TTC549 (cell line): ENCODE measurements at regions not wholly inside any gene's neighbourhood (a gene's known extent, or its start where the extent isn't known, plus 50 kb on each side); places are given as distances from the start of the nearest gene placed in this dataset.
"Not testable (repeated sequence)": the region's sequence is repeated elsewhere in the genome, so short reads cannot be mapped to it uniquely, and the experiment has no call there.

Experiments used
- FAIRE-seq: peaks from 2 replicates; lab custom pipeline; 2012; peaks lifted over from hg19 to GRCh38; lab: Jason Lieb, UNC

DNA sequence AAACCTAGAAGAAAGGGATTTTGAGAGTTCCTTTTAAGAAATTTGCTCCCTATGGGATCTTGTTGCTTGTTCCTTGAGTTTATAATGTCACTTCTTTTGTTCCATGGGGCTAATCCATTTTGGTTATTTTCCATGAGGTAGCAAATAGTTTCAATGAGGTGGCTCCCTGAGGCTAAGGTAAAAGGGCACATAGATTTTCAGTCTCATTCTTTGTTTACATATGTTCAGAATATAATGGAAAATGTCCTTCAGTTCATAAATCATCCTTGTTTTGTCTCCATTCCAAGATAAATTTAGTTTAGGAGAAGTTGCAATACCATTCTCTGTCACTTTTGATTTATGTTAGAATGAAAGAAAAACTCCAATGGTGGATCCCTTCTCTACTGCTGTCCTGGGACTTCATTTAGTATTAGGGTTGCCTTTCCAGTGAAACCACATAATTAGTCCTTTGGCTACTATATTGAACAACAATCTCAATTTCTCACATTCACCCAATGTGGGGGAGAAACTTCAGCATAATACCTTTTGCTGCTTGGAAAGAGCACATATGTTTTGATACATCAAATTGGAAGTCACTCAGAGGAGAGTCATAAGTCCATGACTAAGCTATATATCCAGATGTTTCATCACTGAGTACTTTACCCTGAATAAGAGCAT is 80.9 kb upstream of the ADAMTS5 start:
- no peak for FAIRE-seq

DNA sequence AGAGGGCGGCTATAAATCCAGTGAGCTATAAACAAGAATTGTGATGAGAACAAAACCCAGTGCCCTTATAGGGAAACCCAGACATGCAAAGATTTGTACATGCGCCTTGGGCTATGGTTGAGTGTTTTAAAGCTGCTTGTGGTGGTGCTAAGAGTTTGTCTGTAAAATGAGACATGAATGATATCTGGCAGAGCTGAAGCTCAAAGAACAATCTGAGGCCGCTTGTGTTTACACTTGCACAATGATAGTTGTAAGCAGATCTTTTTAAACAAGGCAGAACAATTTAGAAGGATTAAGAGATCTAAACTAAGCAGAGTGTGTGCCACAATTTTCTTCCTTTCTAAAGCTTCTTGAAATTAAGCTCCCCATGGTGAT is 80.4 kb upstream of the ADAMTS5 start:
- no peak for FAIRE-seq

DNA sequence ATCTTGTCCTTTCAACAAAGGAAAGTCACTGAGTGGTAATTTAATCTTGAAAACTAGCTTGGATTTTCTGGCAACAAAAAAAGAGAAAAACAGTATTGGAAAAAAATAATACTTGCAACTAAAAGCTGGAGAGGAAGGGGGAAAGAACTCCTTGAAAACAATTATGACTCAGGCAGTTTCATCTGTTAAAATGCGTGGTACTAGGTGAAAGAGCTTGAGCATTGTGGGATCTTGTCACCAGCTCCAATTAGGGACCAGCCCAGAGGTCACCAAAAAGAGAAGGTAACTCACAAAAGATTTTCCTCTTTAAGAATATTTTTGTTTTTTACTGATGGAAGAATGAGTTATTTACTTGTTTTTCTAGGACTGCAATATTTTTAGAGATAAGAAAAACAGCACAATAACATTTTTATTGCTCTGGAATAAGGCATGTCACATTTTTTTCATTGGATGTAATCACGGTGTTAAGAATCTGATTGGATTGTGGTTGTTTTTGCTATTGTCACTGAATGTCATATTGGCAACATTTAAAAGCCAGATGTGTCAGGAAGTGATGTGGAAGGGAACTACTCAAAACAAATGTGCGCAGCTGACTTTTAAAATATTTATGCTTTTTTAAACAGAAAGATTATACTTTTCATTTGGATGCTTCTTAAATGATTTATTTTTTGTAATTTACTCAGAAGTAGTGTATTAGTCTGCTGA is 78.5 kb upstream of the ADAMTS5 start:
- no peak for FAIRE-seq

DNA sequence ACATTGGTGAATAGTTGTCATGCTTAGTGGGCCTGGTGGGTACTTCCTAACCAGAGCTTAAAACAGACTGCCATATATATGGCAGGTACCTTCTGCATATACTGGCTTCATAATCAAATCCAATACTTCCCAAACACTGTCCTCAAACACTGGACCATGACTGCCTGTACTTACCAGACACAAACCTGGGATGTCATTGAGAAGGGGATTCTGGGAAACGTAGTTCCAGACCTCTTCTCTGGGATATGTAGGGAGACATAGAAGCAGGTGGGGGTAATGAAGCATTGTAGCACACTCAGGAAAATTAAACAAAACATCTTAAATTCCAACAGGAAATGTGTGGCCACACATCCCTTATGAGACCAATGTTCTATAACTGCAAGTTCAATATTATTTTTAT is 76.5 kb upstream of the ADAMTS5 start:
- no peak for FAIRE-seq

DNA sequence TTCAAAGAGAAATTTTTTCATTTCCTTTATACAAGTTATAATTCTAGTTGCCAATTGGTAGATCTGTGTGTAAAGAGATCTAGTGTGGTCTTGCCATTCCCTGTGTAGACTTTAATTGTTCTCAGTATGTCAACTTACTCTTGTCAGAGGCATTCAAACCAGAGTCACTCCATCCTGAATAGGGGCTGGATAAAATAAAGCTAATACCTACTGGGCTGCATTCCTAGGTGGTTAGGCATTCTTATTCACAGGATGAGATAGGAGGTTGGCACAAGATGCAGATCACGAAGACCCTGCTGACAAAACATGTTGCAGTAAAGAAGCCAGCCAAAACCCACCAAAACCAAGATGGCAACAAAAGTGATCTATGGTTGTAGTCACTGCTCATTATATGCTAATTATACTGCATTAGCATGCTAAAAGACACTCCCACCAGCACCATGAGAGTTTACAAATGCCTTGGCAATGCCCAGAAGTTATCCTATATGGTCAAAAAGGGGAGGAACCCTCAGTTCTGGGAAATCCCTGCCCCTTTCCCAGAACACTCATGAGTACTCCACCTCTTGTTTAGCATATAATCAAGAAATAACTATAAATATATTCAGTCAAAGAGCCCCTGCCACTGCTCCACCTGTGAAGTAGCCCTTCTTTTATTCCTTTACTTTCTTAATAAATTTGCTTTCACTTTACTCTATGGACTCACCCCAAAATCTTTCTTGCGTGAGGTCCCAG is 74.0 kb upstream of the ADAMTS5 start:
- FAIRE-seq = no peak

DNA sequence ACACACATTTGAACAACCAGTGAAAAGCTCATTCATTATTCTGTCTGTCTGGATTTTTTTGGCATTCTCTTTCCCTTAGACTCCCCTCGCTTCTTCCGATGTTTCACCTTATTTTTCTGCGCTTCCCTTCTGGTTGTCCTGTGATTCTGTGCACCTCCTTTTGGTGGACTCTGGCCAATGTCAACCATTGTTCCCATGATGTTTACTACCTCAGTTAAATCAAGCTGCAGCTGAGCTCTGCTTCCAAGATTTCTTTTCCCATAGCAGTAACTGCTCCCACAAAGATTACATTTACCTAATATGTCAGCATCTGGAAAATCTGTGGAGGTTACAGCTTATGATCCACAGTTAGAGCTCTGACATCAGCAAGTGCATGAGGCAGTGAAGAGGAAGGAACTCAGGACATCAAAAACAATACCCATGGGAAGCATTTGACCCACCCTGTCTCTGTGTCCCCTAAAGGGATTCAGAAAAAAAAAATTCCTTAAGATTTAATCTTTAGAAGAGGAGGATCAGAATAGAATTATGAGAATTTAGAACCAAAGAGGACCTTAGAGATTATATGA is 69.9 kb upstream of the ADAMTS5 start:
- FAIRE-seq = no peak

DNA sequence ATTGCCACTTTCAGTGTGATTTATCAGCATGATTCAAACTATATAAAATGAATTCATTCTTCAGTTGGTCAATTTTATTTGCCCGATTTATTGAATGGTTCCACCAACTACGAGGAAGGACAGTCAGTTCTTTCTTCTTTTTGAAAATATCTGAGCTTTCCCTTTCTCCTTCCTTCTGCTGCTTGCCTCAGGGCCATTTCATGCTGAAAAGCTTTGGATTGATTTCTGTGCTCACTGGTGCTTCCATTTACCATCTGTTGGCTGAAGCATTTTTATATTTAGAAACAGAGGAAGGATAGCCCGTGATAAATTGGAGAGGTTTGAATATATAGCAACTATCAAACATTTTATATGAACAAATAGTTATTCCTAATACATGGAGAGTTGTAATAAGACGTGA is 68.9 kb upstream of the ADAMTS5 start:
- FAIRE-seq = no peak

DNA sequence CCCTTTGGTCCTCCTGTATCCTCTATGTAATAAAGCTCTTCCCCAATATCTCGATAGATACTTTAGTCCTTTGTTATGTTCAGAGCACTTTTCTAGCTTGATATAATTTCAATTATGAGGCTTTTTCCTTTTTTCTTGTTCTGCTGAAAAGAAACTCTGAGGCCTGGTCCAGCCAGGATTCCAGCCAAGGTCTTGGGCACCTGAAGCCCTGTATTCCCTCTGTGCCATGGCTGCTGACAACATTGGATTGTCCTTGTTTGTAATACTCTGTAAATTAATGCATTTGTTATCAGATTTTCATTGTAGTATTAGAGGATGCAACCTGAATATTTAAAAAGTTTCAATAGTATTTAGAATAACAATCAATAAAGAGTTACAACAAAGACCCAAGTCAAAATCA is 67.9 kb upstream of the ADAMTS5 start:
- FAIRE-seq = no peak

DNA sequence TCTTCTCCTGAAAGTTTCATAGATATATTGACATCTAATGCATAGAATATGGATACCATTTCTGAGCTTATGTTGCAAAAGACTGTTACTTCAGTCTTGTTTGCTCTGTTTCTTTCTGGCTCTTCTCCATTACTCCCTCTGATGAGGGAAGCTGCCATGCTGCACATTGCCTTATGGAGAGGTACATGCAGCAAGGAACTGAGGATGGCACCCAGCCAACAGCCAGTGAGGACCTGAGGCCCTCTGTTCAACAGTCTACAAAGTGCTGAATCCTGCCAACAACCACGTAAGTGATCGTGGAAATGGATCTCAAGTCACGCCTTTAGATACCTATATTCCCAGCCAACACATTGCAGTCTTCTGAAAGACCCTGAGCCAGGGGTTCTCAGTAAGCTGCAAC is 66.6 kb upstream of the ADAMTS5 start:
- FAIRE-seq = no peak

DNA sequence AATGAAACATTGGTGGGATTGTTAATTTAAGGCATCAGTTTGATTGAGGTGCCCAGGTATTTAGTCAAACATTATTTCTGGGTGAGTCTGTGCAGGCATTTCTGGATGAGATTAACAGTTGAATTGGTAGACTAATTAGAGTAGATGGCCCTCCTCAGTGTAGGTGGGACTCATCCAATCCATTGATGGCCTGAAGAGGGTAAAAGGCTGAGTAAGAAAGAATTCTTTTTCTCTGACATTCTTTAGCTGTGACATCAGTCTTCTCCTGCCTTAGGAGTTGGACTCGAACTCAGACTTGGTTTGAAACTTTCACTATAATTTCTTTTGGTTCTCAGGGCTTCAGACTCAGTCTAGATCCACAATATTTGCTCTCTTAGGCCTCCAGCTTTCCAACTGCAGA is 59.6 kb upstream of the ADAMTS5 start:
- no peak for FAIRE-seq

DNA sequence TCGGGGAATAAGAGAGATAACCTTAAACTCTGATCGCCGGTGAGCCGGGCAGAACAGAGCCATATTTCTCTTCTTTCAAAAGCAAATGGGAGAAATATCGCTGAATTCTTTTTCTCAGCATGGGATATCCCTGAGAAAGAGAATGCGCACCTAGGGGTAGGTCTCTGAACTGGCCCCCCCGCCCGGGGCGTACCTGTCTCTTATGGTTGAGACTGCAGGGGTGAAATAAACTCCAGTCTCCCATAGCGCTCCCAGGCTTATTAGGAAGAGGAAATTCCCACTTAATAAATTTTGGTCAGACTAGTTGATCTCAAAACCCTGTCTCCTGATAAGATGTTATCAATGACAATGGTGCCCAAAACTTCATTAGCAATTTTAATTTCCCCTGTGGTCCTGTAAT is 58.8 kb upstream of the ADAMTS5 start:
- not testable (repeated sequence) for FAIRE-seq

DNA sequence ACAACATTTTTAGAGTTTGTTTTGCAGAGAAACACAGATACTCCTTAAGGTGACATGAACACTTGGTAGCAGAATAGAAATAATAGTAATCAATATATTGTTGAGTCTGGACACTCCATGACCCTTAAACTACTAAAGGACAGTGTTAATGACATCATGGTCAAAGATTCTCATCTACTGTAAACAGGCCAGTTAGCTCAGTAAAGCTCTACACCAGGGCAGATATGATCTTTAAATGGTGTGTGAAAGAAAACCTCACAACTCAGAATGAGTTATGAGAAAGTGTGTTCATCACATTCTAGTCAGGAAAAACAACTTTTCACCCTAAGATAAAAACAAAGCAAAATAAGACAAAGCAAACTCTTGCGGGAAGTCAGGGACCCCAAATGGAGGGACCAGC is 58.1 kb upstream of the ADAMTS5 start:
- no peak for FAIRE-seq

DNA sequence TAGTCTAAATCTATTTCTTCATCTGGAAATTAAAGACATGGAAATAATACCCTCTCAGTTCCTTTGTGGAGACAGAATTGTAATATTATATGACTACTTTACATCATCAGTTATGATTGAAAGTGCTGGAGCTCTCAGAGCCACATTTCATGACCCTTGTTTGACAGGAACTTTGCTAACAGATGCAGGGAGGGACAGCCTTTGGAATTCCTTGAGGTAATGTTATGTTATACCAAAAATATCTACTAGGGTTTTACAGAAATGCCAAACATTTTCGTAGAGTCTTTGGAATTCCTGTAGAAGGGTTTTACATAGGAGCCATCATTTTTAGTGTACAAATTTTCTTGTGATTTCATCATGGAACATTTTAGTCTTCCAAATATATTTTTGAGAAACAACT is 57.4 kb upstream of the ADAMTS5 start:
- FAIRE-seq = no peak

DNA sequence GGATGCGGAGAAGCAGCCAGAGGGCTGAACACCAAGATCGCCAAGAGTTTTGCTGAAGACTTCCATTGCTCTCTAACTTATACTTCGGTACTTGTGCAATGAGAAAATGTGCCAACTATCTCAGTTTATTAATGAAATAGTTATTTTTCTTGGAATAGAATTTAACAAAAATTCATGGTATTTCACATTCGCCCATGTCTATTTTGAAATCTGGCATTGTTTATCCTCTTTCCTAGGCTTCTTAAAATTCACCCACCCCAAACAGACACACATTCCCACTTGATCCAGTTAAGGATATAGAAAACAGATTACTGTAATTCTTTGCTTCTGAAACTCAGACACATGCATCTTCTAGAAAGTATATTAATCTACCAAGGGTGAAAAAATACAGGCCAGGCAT is 56.3 kb upstream of the ADAMTS5 start:
- no peak for FAIRE-seq

DNA sequence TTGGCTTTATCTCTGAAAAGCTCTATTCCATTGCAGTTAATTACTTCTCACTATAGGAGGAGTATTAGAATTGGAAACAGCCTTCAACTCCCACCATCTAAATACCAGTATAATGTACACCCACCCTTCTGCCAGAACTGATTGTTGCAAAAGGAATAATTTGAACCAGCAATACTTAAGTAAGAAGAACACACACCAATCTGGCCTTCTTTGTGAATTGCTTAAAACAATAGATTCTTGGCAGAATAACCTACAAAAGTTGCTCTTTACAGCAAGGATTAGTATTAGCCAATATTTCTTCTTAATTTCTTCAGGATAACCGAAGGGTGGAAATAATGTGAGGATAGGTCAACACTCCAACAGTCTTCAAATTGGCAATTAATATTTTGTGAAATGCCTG is 54.9 kb upstream of the ADAMTS5 start:
- no peak for FAIRE-seq

DNA sequence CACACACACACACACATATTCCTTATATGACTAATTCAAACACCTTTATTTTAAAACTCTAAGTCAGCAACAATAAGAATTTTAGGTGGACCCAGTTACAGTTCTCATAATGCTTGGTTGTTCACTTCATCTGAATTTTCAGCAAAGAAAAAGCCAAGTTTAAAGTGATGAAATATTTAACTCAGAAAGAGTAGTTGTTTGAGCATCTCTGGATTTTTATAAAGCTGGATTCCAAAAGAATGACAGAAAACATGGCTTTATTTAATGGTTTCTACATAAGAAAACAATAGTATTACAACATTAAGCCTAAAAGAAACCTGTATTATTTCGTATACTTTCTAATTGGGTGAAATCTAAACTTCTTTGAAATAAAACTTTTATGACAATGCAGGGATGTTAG is 54.2 kb upstream of the ADAMTS5 start:
- no peak for FAIRE-seq

DNA sequence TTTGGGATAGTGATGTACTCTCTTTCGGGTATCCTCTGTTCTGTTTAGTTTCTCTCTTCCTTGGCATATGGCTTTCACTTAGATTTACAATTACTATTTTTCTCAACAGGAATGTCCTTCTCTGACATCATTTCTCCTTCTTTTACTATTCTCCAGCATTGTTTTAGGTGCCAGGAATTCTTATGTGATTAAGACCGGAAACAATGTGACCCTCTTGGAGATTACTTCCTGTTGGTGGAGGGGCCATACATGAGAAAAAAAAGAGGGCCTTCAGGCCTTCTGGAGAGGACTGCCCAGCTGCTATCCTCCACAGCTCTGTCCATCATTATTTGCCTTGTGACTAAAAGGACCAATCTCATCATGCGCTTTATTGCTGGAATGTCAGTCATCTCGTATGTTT is 50.4 kb upstream of the ADAMTS5 start:
- no peak for FAIRE-seq
